ENCODE measurements at regions not wholly inside any gene's neighbourhood (a gene's known extent, or its start where the extent isn't known, plus 50 kb on each side); places are given as distances from the start of the nearest gene placed in this dataset.

GRCh38 chr1:38512789-38513188 lies 346.8 kb downstream of the RRAGC start:
- CTCF ChIA-PET, result interaction anchor here (0.6 to 1.6 kb wide), 4 partner anchors 14 to 305 kb away, joined by 3 to 6 read pairs (median 4); no protein-coding TSS in a partner anchor
- Mint-ChIP-seq H3K36me3 (ENCODE audit: insufficient read depth, unreplicated experiment) (peaks cover 7% of the 10 kb centered on the region), H3K27me3 (ENCODE audit: insufficient read depth, unreplicated experiment) (peaks cover 39% of the 10 kb centered on the region), H3K4me1 (ENCODE audit: insufficient read depth, unreplicated experiment) (no peaks in the 10 kb centered on the region), H3K27ac (ENCODE audit: low read depth, unreplicated experiment) (no peak overlapping the region), H3K4me3 (ENCODE audit: unreplicated experiment) (no peak overlapping the region), H3K9me3 (ENCODE audit: unreplicated experiment) (no peaks in the 10 kb centered on the region)
- TF ChIP-seq CTCF (IDR thresholded peaks at IDR 0.05; ENCODE audit: unreplicated experiment), result no peak
- DNase-seq (ENCODE audit: unreplicated experiment), result peak; percentile 20
- no TSS peak for BruUV-seq (replicated peaks)
- intact Hi-C loops (cut with micrococcal nuclease), result loop anchor here (10.0 kb wide), 1 partner anchor 322 kb away; no protein-coding TSS in a partner anchor
- POLR2A ChIA-PET, result no interaction called here

GRCh38 chr1:38512024-38512767 lies 347.4 kb downstream of the RRAGC start:
- Mint-ChIP-seq H3K27ac (ENCODE audit: low read depth, unreplicated experiment) (no peak overlapping the region), H3K27me3 (ENCODE audit: insufficient read depth, unreplicated experiment) (peaks cover 42% of the 10 kb centered on the region), H3K4me1 (ENCODE audit: insufficient read depth, unreplicated experiment) (no peaks in the 10 kb centered on the region), H3K36me3 (ENCODE audit: insufficient read depth, unreplicated experiment) (peaks cover 7% of the 10 kb centered on the region), H3K9me3 (ENCODE audit: unreplicated experiment) (no peaks in the 10 kb centered on the region), H3K4me3 (ENCODE audit: unreplicated experiment) (no peak overlapping the region)
- intact Hi-C loops (cut with micrococcal nuclease), result loop anchor here (10.0 kb wide), 1 partner anchor 323 kb away; no protein-coding TSS in a partner anchor
- CTCF ChIA-PET, result interaction anchor here (0.7 to 1.2 kb wide), 3 partner anchors 13 to 883 kb away, joined by 3 to 6 read pairs (median 4); no protein-coding TSS in a partner anchor
- POLR2A ChIA-PET, result no interaction called here
- DNase-seq (ENCODE audit: unreplicated experiment), result no peak
- TF ChIP-seq CTCF (IDR thresholded peaks at IDR 0.05; ENCODE audit: unreplicated experiment), result no peak
- BruUV-seq (replicated peaks), result no TSS peak

GRCh38 chr1:38508232-38508631 lies 351.3 kb downstream of the RRAGC start:
- H3K36me3 Mint-ChIP-seq (ENCODE audit: insufficient read depth, unreplicated experiment), result peaks cover 7% of the 10 kb centered on the region
- no peak for TF ChIP-seq CTCF (IDR thresholded peaks at IDR 0.05; ENCODE audit: unreplicated experiment)
- H3K27me3 Mint-ChIP-seq (ENCODE audit: insufficient read depth, unreplicated experiment), result peaks cover 78% of the 10 kb centered on the region
- no TSS peak for BruUV-seq (replicated peaks)
- no peaks in the 10 kb centered on the region for H3K4me1 Mint-ChIP-seq (ENCODE audit: insufficient read depth, unreplicated experiment)
- no peak for DNase-seq (ENCODE audit: unreplicated experiment)
- intact Hi-C loops (cut with micrococcal nuclease), result no loop called here
- no peak overlapping the region for H3K4me3 Mint-ChIP-seq (ENCODE audit: unreplicated experiment)
- POLR2A ChIA-PET, result no interaction called here
- no peaks in the 10 kb centered on the region for H3K9me3 Mint-ChIP-seq (ENCODE audit: unreplicated experiment)
- H3K27ac Mint-ChIP-seq (ENCODE audit: low read depth, unreplicated experiment), result no peak overlapping the region
- CTCF ChIA-PET, result interaction anchor here (0.6 kb wide), 2 partner anchors 328 to 1359 kb away, joined by 3 to 4 read pairs; no protein-coding TSS in a partner anchor

GRCh38 chr1:38507563-38507962 lies 352.0 kb downstream of the RRAGC start:
- TF ChIP-seq CTCF (IDR thresholded peaks at IDR 0.05; ENCODE audit: unreplicated experiment), result no peak
- Mint-ChIP-seq H3K9me3 (ENCODE audit: unreplicated experiment) (no peaks in the 10 kb centered on the region), H3K36me3 (ENCODE audit: insufficient read depth, unreplicated experiment) (peaks cover 7% of the 10 kb centered on the region), H3K27ac (ENCODE audit: low read depth, unreplicated experiment) (no peak overlapping the region), H3K4me1 (ENCODE audit: insufficient read depth, unreplicated experiment) (no peaks in the 10 kb centered on the region), H3K27me3 (ENCODE audit: insufficient read depth, unreplicated experiment) (peaks cover 84% of the 10 kb centered on the region), H3K4me3 (ENCODE audit: unreplicated experiment) (no peak overlapping the region)
- CTCF ChIA-PET, result no interaction called here
- intact Hi-C loops (cut with micrococcal nuclease), result no loop called here
- no TSS peak for BruUV-seq (replicated peaks)
- DNase-seq (ENCODE audit: unreplicated experiment), result no peak
- POLR2A ChIA-PET, result no interaction called here
